ENCODE measurements at regions not wholly inside any gene's neighbourhood (a gene's known extent, or its start where the extent isn't known, plus 50 kb on each side); places are given as distances from the start of the nearest gene placed in this dataset.
"Not testable (repeated sequence)": the region's sequence is repeated elsewhere in the genome, so short reads cannot be mapped to it uniquely, and the experiment has no call there.

GRCh38 chr16:54750249-54750648, 180.4 kb upstream of the IRX5 start:
- no peak for DNase-seq (ENCODE audit: low read depth in 1 of 2, low spot score in 1 of 2)
- TF ChIP-seq JUND (IDR thresholded peaks at IDR 0.05; ENCODE audit: low read depth) = no peak
- in situ Hi-C loops (cut with HindIII; ENCODE audit: low pct_unique_long_range_greater_than_20kb, low sequenced_read_pairs) = no loop called here

- no peak for TF ChIP-seq JUND (IDR thresholded peaks at IDR 0.05; ENCODE audit: low read depth)
- peak in 1 of 2 experiments; percentile 1 for DNase-seq (ENCODE audit: low read depth in 1 of 2, low spot score in 1 of 2)
- in situ Hi-C loops (cut with HindIII; ENCODE audit: low pct_unique_long_range_greater_than_20kb, low sequenced_read_pairs) = no loop called here
Observed at GRCh38 chr16:54748611-54749190, 182.0 kb upstream of the IRX5 start.

GRCh38 chr16:54746596-54746995, 184.1 kb upstream of the IRX5 start:
- TF ChIP-seq JUND (IDR thresholded peaks at IDR 0.05; ENCODE audit: low read depth) = no peak
- in situ Hi-C loops (cut with HindIII; ENCODE audit: low pct_unique_long_range_greater_than_20kb, low sequenced_read_pairs) = no loop called here

GRCh38 chr16:54744998-54745397, 185.7 kb upstream of the IRX5 start:
- DNase-seq (ENCODE audit: low read depth in 1 of 2, low spot score in 1 of 2) = no peak
- TF ChIP-seq JUND (IDR thresholded peaks at IDR 0.05; ENCODE audit: low read depth) = no peak

More at GRCh38 chr16:54746596-54746995, 184.1 kb upstream of the IRX5 start:
- DNase-seq (ENCODE audit: low read depth in 1 of 2, low spot score in 1 of 2) = no peak

GRCh38 chr16:54742436-54742835, 188.2 kb upstream of the IRX5 start:
- in situ Hi-C loops (cut with HindIII; ENCODE audit: low pct_unique_long_range_greater_than_20kb, low sequenced_read_pairs) = no loop called here
- TF ChIP-seq JUND (IDR thresholded peaks at IDR 0.05; ENCODE audit: low read depth) = no peak
- DNase-seq (ENCODE audit: low read depth in 1 of 2, low spot score in 1 of 2) = no peak

More at GRCh38 chr16:54744998-54745397, 185.7 kb upstream of the IRX5 start:
- in situ Hi-C loops (cut with HindIII; ENCODE audit: low pct_unique_long_range_greater_than_20kb, low sequenced_read_pairs) = no loop called here

- DNase-seq (ENCODE audit: low read depth in 1 of 2, low spot score in 1 of 2) = no peak
- no peak for TF ChIP-seq JUND (IDR thresholded peaks at IDR 0.05; ENCODE audit: low read depth)
- in situ Hi-C loops (cut with HindIII; ENCODE audit: low pct_unique_long_range_greater_than_20kb, low sequenced_read_pairs) = no loop called here
Observed at GRCh38 chr16:54739381-54739780, 191.3 kb upstream of the IRX5 start.

- no peak for DNase-seq (ENCODE audit: low read depth in 1 of 2, low spot score in 1 of 2)
- no peak for TF ChIP-seq JUND (IDR thresholded peaks at IDR 0.05; ENCODE audit: low read depth)
- in situ Hi-C loops (cut with HindIII; ENCODE audit: low pct_unique_long_range_greater_than_20kb, low sequenced_read_pairs) = no loop called here
Observed at GRCh38 chr16:54734156-54734555, 196.5 kb upstream of the IRX5 start.

GRCh38 chr16:54727696-54728095, 203.0 kb upstream of the IRX5 start:
- in situ Hi-C loops (cut with HindIII; ENCODE audit: low pct_unique_long_range_greater_than_20kb, low sequenced_read_pairs); DNase-seq (ENCODE audit: low read depth in 1 of 2, low spot score in 1 of 2): not testable (repeated sequence)

GRCh38 chr16:54724346-54724925, 206.2 kb upstream of the IRX5 start:
- no peak for TF ChIP-seq JUND (IDR thresholded peaks at IDR 0.05; ENCODE audit: low read depth)
- no peak for DNase-seq (ENCODE audit: low read depth in 1 of 2, low spot score in 1 of 2)
- in situ Hi-C loops (cut with HindIII; ENCODE audit: low pct_unique_long_range_greater_than_20kb, low sequenced_read_pairs) = no loop called here

- TF ChIP-seq JUND (IDR thresholded peaks at IDR 0.05; ENCODE audit: low read depth) = no peak
- in situ Hi-C loops (cut with HindIII; ENCODE audit: low pct_unique_long_range_greater_than_20kb, low sequenced_read_pairs) = no loop called here
- DNase-seq (ENCODE audit: low read depth in 1 of 2, low spot score in 1 of 2) = no peak
Observed at GRCh38 chr16:54722210-54722676, 208.4 kb upstream of the IRX5 start.

- TF ChIP-seq JUND (IDR thresholded peaks at IDR 0.05; ENCODE audit: low read depth) = no peak
- DNase-seq (ENCODE audit: low read depth in 1 of 2, low spot score in 1 of 2) = no peak
- in situ Hi-C loops (cut with HindIII; ENCODE audit: low pct_unique_long_range_greater_than_20kb, low sequenced_read_pairs) = no loop called here
Observed at GRCh38 chr16:54720259-54720658, 210.4 kb upstream of the IRX5 start.

- no peak for DNase-seq (ENCODE audit: low read depth in 1 of 2, low spot score in 1 of 2)
- no peak for TF ChIP-seq JUND (IDR thresholded peaks at IDR 0.05; ENCODE audit: low read depth)
- in situ Hi-C loops (cut with HindIII; ENCODE audit: low pct_unique_long_range_greater_than_20kb, low sequenced_read_pairs) = no loop called here
Observed at GRCh38 chr16:54719624-54720023, 211.0 kb upstream of the IRX5 start.

GRCh38 chr16:54718376-54718775, 212.3 kb upstream of the IRX5 start:
- DNase-seq (ENCODE audit: low read depth in 1 of 2, low spot score in 1 of 2) = no peak
- no peak for TF ChIP-seq JUND (IDR thresholded peaks at IDR 0.05; ENCODE audit: low read depth)
- in situ Hi-C loops (cut with HindIII; ENCODE audit: low pct_unique_long_range_greater_than_20kb, low sequenced_read_pairs) = no loop called here

GRCh38 chr16:54715011-54715410, 215.7 kb upstream of the IRX5 start:
- no peak for DNase-seq (ENCODE audit: low read depth in 1 of 2, low spot score in 1 of 2)
- in situ Hi-C loops (cut with HindIII; ENCODE audit: low pct_unique_long_range_greater_than_20kb, low sequenced_read_pairs) = no loop called here
- TF ChIP-seq JUND (IDR thresholded peaks at IDR 0.05; ENCODE audit: low read depth) = no peak

Measured in T47D (cell line).